GM19239 (cell line): ENCODE measurements at regions not wholly inside any gene's neighbourhood (a gene's known extent, or its start where the extent isn't known, plus 50 kb on each side); places are given as distances from the start of the nearest gene placed in this dataset.
"Not testable (repeated sequence)": the region's sequence is repeated elsewhere in the genome, so short reads cannot be mapped to it uniquely, and the experiment has no call there.

Experiments used
- DNase-seq: peaks from one replicate; pipeline ENCODE4 v3.0.0; 2011; ENCODE audit warnings: low spot score; ENCODE audit not compliant: insufficient read length
- FAIRE-seq: peaks from 2 replicates; lab custom pipeline; 2011; peaks lifted over from hg19 to GRCh38; lab: Jason Lieb, UNC

DNA sequence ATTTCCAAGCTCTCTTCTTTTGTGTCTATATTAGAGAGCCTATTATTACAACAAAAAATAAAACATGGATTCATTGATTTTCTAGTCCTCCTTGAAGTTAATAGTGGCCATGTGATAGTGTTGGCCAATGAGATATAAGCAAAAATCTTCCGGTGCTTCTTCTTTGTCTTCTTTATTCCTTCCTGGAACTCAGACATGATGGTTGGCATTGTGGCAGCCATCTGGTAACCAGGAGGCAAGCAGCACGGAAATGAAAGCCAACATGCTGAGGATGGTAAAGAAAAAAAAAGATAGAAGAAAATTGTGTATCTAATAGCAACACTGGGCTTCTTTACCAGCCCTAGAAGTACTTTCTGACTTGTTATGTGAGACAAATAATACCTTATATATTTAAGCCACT, 50.8 kb upstream of the SEL1L start:
- DNase-seq (no peak), FAIRE-seq (no peak)

DNA sequence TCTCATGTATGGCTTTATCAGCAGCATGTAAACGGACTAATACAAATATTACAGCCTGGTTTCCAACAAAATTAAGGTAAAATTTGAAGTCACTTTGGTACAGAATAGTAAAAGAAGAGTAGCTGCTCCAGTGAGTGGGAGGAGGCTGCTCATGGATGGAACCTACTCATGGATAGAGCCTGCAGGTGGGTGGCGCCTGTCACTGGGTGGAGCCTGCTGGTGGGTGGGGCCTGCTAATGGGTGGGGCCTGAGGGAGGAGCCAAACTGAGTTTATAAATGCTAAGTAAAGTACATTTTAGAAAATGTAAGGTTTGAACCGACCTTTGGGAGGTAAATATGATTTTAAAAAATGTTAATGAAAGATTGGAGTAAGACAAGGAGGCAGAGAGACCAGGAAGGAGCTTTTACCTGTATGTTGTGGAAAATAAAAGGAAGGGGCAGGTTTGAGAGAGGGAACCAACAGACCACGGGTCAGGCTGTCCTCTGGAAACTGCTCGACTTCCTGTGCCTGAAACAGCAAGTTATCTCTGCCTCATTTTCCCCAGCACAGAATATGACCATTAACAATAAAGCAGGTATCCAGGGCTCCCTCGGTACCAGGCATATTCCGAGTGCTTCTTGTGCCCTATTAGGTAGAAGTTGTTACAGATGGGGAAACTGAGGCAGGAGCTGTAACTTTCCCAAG, 55.9 kb upstream of the SEL1L start:
- no peak for DNase-seq
- FAIRE-seq = no peak

DNA sequence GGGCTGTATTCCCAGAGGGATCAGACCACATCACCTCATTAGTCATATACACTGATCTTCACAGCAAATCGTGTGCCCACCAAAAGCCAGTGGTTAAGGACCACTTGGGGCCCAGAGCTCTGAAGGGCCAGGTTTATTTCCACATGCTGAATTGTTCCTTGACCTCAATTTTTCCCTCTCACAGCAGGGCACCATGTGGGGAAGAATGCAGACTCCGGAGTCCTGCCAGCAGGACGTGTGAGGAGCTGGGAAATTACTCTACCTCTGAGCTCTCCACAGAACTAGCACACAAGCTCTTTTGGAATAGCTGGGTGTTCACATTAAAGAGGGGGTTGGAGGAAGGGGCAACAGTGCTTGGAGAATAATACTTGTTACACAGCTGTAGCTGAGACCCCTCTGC, 57.6 kb upstream of the SEL1L start:
- no peak for FAIRE-seq

DNA sequence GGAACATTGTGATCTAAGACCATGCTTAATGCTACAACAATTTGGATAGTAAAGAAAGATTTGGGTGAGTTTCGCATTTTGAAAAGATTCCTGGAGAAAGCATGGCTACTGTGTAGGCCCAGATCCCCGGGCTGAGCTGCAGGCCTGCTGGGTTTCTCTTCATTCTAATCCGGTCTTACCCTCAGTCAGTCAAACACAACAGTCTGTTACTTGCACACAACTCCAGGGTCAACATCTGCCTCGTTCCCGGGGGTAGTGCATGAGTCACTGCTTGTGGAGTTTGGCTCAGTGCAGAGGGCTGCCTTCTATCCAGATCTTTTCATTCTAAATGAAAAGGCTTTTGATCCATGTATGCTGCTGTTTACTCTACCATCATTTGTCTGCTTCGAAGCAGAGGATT, 60.4 kb upstream of the SEL1L start:
- no peak for DNase-seq

More for the DNA sequence above, 57.6 kb upstream of the SEL1L start:
- DNase-seq = no peak

DNA sequence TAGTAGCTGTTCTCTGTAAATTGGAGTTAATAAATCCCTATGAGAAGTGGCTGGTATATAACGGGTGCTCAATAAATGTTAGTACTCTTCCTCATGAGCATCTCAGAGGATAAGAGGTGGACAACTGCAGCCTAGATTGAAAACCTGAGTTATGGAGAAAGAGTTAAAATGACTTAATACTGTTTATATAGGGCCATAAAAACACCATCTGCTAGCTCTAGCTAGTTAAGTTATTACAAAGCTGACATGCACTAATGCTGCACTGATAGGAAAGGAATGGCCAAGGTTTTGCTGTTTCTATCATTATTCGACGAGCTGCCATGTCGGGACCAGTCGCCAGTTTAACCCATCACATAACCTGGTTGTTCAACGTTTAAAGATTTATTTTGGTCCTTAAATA, 72.0 kb upstream of the SEL1L start:
- FAIRE-seq (no peak), DNase-seq (no peak)

More for the DNA sequence above, 60.4 kb upstream of the SEL1L start:
- no peak for FAIRE-seq

DNA sequence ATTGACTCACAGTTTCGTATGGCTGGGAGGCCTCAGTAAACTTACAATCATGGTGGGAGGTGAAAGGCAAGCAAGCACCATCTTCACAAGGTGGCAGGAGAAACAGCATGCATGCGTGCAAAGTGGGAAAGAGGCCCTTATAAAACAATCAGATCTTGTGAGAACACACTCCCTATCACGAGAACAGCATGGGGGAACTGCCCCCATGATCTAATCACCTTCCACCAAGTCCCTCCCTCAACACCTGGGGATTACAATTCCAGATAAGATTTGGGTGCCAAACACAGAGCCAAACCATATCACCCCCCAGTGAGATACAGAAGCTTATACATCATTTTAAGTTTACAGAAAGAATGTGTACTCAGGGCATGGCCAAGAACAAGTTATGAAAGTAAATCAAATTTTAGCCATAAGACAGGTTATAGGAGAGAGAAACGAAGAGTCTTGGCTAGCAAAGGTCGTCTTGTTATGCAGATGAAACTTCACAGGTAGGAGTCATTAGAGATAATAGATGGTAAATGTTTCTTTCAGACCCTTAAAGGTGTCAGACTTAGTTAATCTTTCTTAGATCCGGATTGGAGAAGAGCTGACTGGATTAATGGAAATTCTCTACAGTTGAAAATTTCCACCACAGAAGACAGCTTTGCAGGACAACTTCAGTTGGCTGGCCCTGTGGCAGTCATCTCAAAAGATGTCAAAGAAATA, 79.8 kb upstream of the SEL1L start:
- no peak for DNase-seq
- FAIRE-seq = no peak

DNA sequence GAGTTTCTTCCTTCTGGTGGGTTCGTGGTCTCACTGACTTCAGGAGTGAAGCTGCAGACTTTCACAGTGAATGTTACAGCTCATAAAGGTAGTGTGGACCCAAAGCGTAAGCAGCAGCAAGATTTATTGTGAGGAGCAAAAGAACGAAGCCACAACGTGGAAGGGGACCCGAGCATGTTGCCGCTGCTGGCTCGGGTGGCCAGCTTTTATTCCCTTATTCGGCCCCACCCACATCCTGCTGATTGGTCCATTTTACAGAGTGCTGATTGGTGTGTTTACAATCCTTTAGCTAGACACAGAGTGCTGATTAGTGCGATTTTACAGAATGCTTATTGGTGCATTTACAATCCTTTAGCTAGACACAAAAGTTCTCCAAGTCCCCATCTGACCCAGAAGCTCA, 80.6 kb upstream of the SEL1L start:
- not testable (repeated sequence) for DNase-seq, FAIRE-seq

DNA sequence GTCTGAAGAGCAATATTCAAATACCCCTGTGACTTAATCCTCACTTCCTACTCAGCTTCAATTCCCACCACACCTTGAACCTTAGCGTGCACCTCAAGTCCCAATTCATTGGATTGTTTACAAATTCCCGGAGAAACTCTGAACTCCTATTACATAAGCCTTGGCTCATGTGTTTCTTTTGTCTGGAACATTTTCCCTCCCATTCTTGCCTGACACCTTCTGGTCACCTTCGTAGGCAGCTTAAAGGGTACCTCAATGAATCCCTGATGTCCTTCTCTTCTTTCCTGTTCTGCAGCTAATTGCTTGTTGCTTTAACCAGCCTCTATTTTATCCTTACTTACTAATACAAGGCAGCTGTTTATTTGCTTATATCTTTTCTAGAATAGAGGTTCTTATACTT, 85.0 kb upstream of the SEL1L start:
- FAIRE-seq (no peak), DNase-seq (no peak)

DNA sequence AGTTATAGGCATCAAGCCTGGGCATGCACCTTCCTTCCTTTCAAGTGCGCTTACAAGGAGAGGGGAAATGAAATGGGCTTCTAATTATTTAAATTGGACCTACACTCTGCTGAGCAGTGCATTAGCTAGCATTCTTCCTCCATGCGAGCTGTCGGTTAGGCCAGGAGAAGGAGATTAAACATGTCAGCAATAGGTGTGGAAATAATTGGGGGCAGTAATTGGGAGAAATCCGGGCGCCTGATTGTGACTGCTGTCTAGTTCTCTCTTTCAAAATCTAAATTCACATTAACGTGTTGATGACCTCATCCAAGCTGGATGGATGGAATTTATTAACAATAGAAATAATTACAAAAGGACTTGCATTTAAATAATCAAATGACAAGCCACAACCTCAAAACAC, 86.2 kb upstream of the SEL1L start:
- DNase-seq (no peak), FAIRE-seq (no peak)

DNA sequence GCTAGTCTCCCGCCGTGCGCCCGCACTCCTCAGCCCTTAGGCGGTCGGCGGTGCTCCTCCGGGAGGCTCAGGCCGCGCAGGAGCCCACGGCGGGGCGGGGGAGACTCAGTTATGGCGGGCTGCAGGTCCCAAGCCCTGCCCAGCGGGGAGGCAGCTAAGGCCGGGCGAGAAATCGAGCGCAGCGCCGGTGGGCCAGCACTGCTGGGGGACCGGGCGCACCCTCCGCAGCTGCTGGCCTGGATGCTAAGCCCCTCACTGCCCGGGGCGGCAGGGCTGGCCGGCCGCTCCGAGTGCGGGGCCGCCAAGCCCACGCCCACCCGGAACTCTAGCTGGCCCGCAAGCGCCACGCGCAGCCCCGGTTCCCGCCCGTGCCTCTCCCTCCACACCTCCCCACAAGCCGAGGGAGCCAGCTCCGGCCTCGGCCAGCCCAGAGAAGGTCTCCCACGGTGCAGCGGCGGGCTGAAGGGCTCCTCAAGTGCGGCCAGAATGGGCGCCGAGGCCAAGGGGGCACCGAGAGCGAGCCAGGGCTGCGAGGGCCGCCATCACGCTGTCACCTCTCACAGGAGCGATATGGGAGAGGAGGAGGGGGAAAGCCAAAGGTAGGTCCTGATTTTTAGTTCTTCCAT, 90.2 kb upstream of the SEL1L start:
- DNase-seq, FAIRE-seq: not testable (repeated sequence)

DNA sequence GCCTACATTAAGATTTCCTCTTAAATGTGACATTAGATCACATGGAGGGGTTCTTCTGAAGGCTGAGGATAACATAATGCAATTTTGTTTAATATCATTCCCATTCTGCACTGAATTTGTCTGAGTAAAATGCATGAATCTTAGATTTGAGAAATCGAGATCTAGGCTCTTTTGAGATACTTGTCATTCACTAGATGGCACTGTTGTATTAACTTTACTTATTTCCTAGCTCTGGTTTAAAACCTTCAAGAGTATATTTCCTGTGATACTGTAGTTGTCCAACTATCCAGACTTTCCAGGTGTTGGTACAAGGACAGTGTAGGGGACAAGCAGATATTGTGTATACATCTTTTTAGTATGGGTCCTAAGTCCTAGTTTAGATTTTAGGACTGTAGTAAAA, 91.7 kb upstream of the SEL1L start:
- no peak for FAIRE-seq
- no peak for DNase-seq

DNA sequence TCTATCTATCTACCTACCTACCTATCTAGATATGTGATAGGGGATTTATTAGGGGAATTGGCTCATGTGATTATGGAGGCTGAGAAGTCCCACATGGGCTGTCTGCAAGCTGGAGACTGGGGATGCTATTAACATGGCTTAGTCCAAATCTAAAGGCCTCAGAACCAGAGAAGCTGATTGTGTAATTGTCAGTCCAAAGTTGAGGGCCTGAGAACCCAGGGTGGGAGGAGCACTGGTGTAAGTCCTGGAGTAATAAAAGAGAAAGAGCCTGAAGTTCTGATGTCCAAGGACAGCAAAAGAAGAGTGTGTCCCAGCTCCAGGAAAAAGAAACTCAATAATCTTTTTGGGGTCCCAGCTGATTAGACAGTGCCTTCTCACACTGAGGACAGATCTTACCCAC, 98.5 kb upstream of the SEL1L start:
- FAIRE-seq = no peak

DNA sequence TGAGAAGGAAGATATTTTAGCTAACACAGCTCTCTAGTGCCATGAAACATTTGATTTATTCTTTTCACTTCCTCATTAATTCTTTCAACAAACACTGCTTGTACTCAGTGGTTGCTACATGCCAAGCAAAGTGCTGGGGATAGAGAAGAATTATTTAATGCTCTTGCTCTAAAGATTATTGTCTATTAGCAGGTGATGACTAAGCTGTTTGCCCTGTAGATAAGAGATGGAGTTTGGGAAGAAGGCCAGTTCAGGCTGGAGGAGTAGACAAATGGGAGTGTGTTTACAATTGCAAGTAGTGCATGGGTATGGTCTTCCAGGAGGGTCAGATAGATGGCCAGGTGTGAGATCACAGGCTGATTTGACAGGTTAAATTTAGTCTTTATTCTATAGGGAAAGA, 99.8 kb upstream of the SEL1L start:
- no peak for FAIRE-seq
- DNase-seq = no peak

More for the DNA sequence above, 98.5 kb upstream of the SEL1L start:
- DNase-seq = no peak

DNA sequence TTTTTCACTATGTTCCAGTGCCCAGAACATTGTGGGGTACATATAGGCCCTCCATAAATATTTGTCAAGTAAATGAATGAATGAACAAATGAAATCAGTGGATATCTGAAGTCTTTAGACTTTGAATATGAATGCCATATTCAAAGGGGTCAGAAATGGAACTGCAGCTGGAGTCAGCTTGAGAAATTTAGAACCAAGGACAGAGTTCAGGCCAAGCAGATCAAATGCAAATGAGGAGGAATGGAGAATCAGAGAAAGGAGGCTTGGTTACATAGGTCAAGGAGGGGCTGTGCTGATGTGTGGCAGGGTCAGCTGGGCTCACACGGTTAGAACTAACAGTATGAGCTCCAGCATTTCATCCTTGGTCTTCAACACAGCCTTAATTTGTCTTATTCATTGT, 104.0 kb upstream of the SEL1L start:
- no peak for FAIRE-seq
- DNase-seq = no peak

DNA sequence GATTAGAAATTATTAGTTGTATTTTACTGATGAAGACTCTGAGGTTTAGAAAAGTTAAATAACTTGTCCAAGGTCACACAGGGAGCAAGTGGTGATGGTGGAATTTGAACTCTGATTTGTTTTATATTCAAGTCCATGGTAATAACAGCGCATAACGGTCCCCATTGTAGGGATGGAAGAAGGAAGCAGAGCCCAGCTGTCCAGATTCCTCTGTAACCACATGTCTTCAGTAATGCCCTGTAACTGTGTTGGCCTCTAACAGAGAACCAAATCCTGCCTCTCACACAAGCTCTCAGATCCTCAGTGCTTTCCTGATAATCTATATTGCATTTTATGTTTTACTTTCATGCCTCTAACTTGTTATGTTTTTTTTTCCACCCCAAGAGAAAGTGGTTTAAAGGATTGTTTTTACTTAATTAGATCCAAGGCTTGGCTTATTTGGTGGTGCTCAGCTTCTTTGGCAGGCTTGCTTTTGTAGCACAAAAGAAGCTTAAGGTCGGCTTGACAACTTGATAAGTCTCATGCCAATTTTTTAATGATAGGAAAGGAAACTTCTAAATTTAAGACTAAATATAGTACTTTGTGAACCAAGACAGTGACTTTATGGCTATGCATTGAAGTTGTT, 105.1 kb upstream of the SEL1L start:
- FAIRE-seq (no peak), DNase-seq (no peak)

DNA sequence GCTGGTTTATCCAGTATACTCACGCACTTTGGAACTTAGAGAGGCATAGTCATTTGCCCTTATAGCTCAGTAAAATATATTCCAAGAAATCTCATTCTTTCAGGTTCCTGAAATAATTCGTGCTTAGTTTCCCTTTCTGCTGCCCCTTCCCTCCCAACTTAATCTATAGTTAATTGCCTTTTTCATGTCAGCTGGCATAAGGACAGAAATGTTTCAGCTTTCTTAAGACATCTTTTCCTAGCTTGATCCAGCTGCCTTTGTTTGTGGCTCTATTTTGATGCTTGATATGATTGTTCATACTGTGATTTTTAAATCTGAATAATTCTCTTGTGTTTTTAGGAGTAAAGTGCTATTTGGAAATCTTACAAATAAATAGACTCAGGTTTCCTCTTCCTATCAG, 120.0 kb upstream of the SEL1L start:
- no peak for FAIRE-seq
- DNase-seq = no peak

DNA sequence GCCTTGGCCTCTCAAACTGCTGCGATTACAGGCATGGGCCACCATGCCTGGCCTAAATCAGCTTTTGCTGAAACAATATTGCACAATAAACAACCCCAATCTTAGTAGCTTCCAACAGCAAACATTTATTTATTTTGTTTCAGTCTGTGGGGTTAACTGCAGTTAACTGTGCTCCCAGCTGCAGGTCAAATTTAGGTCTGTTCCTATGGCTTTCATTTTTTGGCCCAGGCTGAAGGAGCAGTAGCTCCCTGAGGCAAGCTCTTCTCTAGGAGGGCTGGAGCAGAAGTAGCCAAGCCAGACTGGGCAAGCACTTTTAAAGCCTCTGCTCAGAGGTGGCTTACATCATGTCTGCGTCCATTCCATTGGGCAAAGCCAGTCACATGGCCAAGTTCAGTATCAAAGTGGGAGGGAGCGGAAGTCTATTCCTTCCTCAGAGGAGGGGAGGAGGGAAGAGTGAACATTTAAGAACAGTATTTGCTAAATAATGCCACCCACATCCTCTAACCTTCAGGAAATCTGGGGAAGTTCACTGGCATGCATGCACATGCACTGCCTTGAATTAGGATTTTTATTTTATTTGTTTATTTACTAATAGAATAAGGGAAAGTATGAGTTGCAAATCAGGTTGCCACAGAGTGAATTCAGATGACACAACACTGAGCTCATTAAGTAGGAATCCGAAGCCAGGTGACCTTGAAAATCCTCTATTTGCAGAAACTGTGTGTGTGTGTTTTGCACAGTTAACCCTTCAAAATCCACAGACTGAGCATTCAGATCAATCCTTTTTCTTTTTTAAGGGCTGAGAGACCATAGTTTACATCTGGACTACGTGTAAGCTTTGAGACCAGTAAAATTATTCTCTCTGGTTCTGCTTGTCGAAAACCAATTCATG, 122.0 kb upstream of the SEL1L start:
- FAIRE-seq (no peak), DNase-seq (no peak)

DNA sequence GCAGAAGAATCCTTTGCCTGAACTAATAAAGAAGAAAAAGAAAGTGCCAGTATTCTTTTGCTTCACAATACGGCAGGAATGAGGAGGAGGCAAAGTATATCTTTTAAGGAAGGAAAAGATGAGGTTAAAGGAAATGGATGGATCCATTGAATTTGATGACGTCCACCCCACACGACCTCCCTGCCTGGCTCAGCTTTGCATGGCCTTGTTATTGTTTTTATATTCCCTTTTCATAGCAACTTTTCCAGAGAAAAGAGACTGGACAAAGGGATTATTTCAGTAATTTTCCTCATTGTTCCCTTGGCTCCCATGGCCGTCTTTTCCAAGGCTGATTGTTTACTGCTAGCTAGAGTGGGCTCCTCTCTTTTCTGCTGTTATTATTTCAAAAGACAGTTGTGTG, 123.2 kb upstream of the SEL1L start:
- no peak for DNase-seq
- no peak for FAIRE-seq

DNA sequence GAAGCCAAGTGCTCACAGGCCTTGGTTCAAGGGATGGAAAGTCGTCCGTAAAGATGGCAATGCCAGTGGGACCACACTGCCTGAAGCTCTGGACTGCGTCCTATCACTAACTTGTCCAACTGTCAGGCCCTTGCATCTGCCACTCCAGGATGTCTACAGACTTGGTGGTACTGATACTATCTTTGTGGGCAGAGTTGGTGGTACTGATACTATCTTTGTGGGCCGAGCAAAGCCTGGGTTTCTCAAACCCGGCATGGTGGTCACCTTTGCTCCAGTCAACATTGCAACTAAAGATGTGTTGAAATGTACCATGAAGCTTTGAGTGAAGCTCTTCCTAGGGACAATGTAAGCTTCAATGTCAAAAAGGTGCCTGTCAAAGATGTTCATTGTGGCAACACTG, 128.4 kb upstream of the SEL1L start:
- FAIRE-seq (no peak), DNase-seq (no peak)

DNA sequence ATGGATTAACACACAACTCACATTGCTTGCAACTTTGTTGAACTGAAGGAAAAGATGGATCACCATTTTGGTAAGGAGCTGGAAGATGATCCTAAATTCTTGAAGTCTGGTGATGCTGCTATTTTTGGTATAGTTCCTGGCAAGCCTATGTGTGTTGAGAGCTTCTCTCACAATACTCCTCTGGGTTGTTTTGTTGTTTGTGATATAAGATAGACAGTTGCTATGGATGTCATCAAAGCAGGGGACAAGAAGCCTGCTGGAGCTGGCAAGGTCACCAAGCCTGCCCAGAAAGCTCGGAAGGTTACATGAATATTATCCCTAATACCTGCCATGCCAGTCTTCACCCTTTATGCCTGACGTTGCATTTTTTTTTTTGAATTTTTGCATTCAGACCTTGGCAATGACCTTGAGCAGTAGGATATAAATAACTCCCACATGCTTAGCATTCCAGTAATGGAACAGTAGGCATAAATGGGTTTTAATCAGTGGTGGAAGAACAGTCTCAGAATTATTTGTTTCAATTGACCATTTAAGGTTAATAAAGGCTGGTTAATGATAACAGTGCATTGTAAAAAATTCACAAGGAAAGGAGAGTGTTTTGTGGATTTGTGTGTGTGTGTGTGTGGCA, 129.0 kb upstream of the SEL1L start:
- FAIRE-seq = no peak

More for the DNA sequence above, 129.0 kb upstream of the SEL1L start:
- no peak for DNase-seq
